ENCODE measurements at regions not wholly inside any gene's neighbourhood (a gene's known extent, or its start where the extent isn't known, plus 50 kb on each side); places are given as distances from the start of the nearest gene placed in this dataset.

- no peaks in the 10 kb centered on the region for H3K27me3 Mint-ChIP-seq
- peak; percentile 63 for ATAC-seq (replicated peaks)
- H3K27ac Mint-ChIP-seq, result peak overlapping the region; percentile 88
- no peaks in the 10 kb centered on the region for H3K4me1 Mint-ChIP-seq
- H3K4me3 Mint-ChIP-seq, result peak overlapping the region; percentile 82
- no peaks in the 10 kb centered on the region for H3K9me3 Mint-ChIP-seq
- H3K36me3 Mint-ChIP-seq (ENCODE audit: low read depth), result peaks cover 42% of the 10 kb centered on the region
Measured at GRCh38 chrX:46447384-46447783, 97.8 kb downstream of the ZNF674 start.

- H3K27ac Mint-ChIP-seq, result peak overlapping the region; percentile 88
- H3K27me3 Mint-ChIP-seq, result no peaks in the 10 kb centered on the region
- ATAC-seq (replicated peaks), result peak; percentile 92
- no peaks in the 10 kb centered on the region for H3K9me3 Mint-ChIP-seq
- H3K36me3 Mint-ChIP-seq (ENCODE audit: low read depth), result peaks cover 37% of the 10 kb centered on the region
- H3K4me3 Mint-ChIP-seq, result peak overlapping the region; percentile 82
- no peaks in the 10 kb centered on the region for H3K4me1 Mint-ChIP-seq
Measured at GRCh38 chrX:46446727-46447378, 98.4 kb downstream of the ZNF674 start.

- H3K36me3 Mint-ChIP-seq (ENCODE audit: low read depth), result peaks cover 11% of the 10 kb centered on the region
- peak; percentile 31 for ATAC-seq (replicated peaks)
- H3K27ac Mint-ChIP-seq, result no peak overlapping the region
- H3K9me3 Mint-ChIP-seq, result no peaks in the 10 kb centered on the region
- H3K4me1 Mint-ChIP-seq, result no peaks in the 10 kb centered on the region
- no peaks in the 10 kb centered on the region for H3K27me3 Mint-ChIP-seq
- no peak overlapping the region for H3K4me3 Mint-ChIP-seq
Measured at GRCh38 chrX:46444011-46444410, 101.2 kb downstream of the ZNF674 start.

DNA sequence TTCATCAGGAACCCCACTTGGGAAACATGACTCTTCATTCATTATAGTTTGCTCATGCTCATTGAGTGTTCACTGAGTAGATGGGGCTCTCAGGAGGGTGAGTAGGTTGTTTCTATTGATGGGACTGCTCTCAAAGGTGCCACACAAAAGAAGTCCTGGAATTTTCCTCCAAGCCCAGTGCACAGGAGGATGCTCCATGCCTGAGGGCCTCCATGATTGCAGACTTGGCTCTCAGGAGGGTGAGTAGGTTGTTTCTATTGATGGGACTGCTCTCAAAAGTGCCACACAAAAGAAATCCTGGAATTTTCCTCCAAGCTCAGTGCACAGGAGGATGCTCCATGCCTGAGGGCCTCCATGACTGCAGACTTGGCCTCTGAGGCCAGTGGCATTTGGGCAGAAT lies 108.5 kb downstream of the ZNF674 start:
- Mint-ChIP-seq H3K27ac (no peak overlapping the region), H3K4me3 (no peak overlapping the region), H3K9me3 (no peaks in the 10 kb centered on the region), H3K27me3 (no peaks in the 10 kb centered on the region), H3K36me3 (ENCODE audit: low read depth) (no peaks in the 10 kb centered on the region), H3K4me1 (no peaks in the 10 kb centered on the region)
- no peak for ATAC-seq (replicated peaks)

DNA sequence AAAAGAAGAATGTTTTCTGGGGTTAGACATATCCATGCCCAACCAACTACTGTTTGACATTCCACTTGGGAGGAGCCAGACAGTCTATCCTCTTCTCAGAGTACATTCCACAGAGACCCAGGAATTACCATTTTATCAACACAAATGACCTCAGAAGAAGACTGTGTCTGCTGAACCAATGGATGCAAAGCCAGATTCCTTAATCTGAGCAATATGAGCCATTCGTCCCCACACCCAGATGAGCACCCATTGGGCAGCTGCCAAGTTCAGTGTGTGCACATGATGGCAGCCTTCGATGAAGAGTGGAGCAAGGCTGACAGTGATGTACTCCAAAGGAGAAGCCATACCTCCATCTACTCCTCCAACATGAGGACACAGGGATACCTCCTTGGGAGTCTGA lies 111.3 kb downstream of the ZNF674 start:
- no peaks in the 10 kb centered on the region for H3K27me3 Mint-ChIP-seq
- no peak overlapping the region for H3K27ac Mint-ChIP-seq
- ATAC-seq (replicated peaks), result no peak
- H3K36me3 Mint-ChIP-seq (ENCODE audit: low read depth), result no peaks in the 10 kb centered on the region
- H3K9me3 Mint-ChIP-seq, result no peaks in the 10 kb centered on the region
- H3K4me1 Mint-ChIP-seq, result no peaks in the 10 kb centered on the region
- no peak overlapping the region for H3K4me3 Mint-ChIP-seq

GRCh38 chrX:46408553-46409407 lies 136.4 kb downstream of the ZNF674 start:
- Mint-ChIP-seq H3K27ac (no peak overlapping the region), H3K27me3 (no peaks in the 10 kb centered on the region), H3K4me1 (no peaks in the 10 kb centered on the region), H3K9me3 (no peaks in the 10 kb centered on the region), H3K36me3 (ENCODE audit: low read depth) (no peaks in the 10 kb centered on the region), H3K4me3 (no peak overlapping the region)
- ATAC-seq (replicated peaks), result no peak

GRCh38 chrX:46407753-46408130 lies 137.5 kb downstream of the ZNF674 start:
- Mint-ChIP-seq H3K36me3 (ENCODE audit: low read depth) (no peaks in the 10 kb centered on the region), H3K27ac (no peak overlapping the region), H3K4me3 (no peak overlapping the region), H3K4me1 (no peaks in the 10 kb centered on the region), H3K27me3 (no peaks in the 10 kb centered on the region), H3K9me3 (no peaks in the 10 kb centered on the region)
- no peak for ATAC-seq (replicated peaks)

GRCh38 chrX:46407036-46407752 lies 138.0 kb downstream of the ZNF674 start:
- Mint-ChIP-seq H3K4me1 (no peaks in the 10 kb centered on the region), H3K36me3 (ENCODE audit: low read depth) (no peaks in the 10 kb centered on the region), H3K27me3 (no peaks in the 10 kb centered on the region), H3K4me3 (no peak overlapping the region), H3K27ac (no peak overlapping the region), H3K9me3 (no peaks in the 10 kb centered on the region)
- no peak for ATAC-seq (replicated peaks)

- no peak overlapping the region for H3K4me3 Mint-ChIP-seq
- no peak for ATAC-seq (replicated peaks)
- H3K4me1 Mint-ChIP-seq, result no peaks in the 10 kb centered on the region
- no peaks in the 10 kb centered on the region for H3K36me3 Mint-ChIP-seq (ENCODE audit: low read depth)
- no peaks in the 10 kb centered on the region for H3K9me3 Mint-ChIP-seq
- no peaks in the 10 kb centered on the region for H3K27me3 Mint-ChIP-seq
- no peak overlapping the region for H3K27ac Mint-ChIP-seq
Measured at GRCh38 chrX:46404774-46405173, 140.4 kb downstream of the ZNF674 start.

GRCh38 chrX:46400530-46401443 lies 144.4 kb downstream of the ZNF674 start:
- Mint-ChIP-seq H3K27ac (no peak overlapping the region), H3K4me3 (no peak overlapping the region), H3K4me1 (no peaks in the 10 kb centered on the region), H3K36me3 (ENCODE audit: low read depth) (no peaks in the 10 kb centered on the region), H3K27me3 (no peaks in the 10 kb centered on the region), H3K9me3 (no peaks in the 10 kb centered on the region)
- ATAC-seq (replicated peaks), result no peak

DNA sequence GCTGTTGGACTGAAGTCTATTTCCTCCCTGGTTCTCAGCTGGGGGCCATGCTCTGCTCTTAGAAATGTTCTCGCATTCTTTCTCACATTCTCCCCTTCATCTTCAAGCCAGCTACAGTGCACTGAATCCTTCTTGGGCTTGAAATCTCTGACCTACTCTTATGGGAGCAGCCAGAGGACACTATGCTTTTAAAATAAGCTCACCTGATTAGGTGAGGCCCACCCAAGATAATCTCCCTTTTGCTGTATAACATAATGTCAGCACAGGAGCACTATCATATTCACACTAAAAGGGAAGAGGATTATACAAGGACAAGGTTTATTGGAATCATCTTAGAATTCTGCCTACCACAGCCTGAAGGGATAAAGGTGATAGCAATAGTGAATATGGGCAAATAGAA lies 146.3 kb downstream of the ZNF674 start:
- no peak overlapping the region for H3K27ac Mint-ChIP-seq
- no peaks in the 10 kb centered on the region for H3K4me1 Mint-ChIP-seq
- H3K27me3 Mint-ChIP-seq, result no peaks in the 10 kb centered on the region
- H3K36me3 Mint-ChIP-seq (ENCODE audit: low read depth), result no peaks in the 10 kb centered on the region
- H3K9me3 Mint-ChIP-seq, result no peaks in the 10 kb centered on the region
- no peak for ATAC-seq (replicated peaks)
- H3K4me3 Mint-ChIP-seq, result no peak overlapping the region

GRCh38 chrX:46398126-46398525 lies 147.1 kb downstream of the ZNF674 start:
- Mint-ChIP-seq H3K27ac (no peak overlapping the region), H3K9me3 (no peaks in the 10 kb centered on the region), H3K4me3 (no peak overlapping the region), H3K4me1 (no peaks in the 10 kb centered on the region), H3K36me3 (ENCODE audit: low read depth) (no peaks in the 10 kb centered on the region), H3K27me3 (no peaks in the 10 kb centered on the region)
- no peak for ATAC-seq (replicated peaks)

DNA sequence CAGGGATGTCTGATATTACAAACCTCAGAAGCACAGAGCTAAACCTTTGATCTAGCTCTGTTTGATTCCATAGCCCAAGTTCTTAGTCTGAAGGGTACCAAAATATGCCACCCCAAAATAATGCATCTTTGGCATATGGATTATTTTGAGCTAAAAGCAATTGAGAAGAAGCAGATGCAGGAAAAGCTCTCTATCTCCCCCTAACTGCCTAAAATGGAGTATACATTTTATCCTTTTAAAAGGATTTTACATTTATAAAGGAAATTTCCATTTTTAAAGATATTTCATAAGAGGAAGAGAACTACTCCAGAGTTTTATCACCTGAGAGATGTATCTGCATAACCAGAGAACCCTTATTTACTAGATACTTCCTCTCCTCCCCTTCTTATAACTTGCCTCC lies 158.7 kb downstream of the ZNF674 start:
- no peaks in the 10 kb centered on the region for H3K4me1 Mint-ChIP-seq
- no peak overlapping the region for H3K4me3 Mint-ChIP-seq
- no peaks in the 10 kb centered on the region for H3K27me3 Mint-ChIP-seq
- H3K27ac Mint-ChIP-seq, result no peak overlapping the region
- no peak for ATAC-seq (replicated peaks)
- no peaks in the 10 kb centered on the region for H3K36me3 Mint-ChIP-seq (ENCODE audit: low read depth)
- H3K9me3 Mint-ChIP-seq, result no peaks in the 10 kb centered on the region

GRCh38 chrX:46383006-46383405 lies 162.2 kb downstream of the ZNF674 start:
- no peaks in the 10 kb centered on the region for H3K9me3 Mint-ChIP-seq
- ATAC-seq (replicated peaks), result no peak
- H3K36me3 Mint-ChIP-seq (ENCODE audit: low read depth), result no peaks in the 10 kb centered on the region
- H3K27me3 Mint-ChIP-seq, result no peaks in the 10 kb centered on the region
- no peak overlapping the region for H3K27ac Mint-ChIP-seq
- H3K4me3 Mint-ChIP-seq, result no peak overlapping the region
- no peaks in the 10 kb centered on the region for H3K4me1 Mint-ChIP-seq

Data from activated T-helper 17 cell treated with anti-CD3 and anti-CD28 coated beads, Interleukin-2, amount 50 U/mL, for 72 hours (primary cell).